ENCODE measurements at regions not wholly inside any gene's neighbourhood (a gene's known extent, or its start where the extent isn't known, plus 50 kb on each side); places are given as distances from the start of the nearest gene placed in this dataset.
"Not testable (repeated sequence)": the region's sequence is repeated elsewhere in the genome, so short reads cannot be mapped to it uniquely, and the experiment has no call there.

- no peak for DNase-seq
These were observed 623.2 kb downstream of the GATA3 start for GRCh38 chr10:8677642-8678041.

GRCh38 chr10:8684916-8685315, 630.4 kb downstream of the GATA3 start:
- not testable (repeated sequence) for DNase-seq

- DNase-seq = no peak
These were observed 634.4 kb downstream of the GATA3 start for GRCh38 chr10:8688881-8689280.

- no peak for DNase-seq
These were observed 637.1 kb downstream of the GATA3 start for GRCh38 chr10:8691498-8692017.

- DNase-seq = not testable (repeated sequence)
These were observed 639.1 kb downstream of the GATA3 start for GRCh38 chr10:8693635-8694034.

GRCh38 chr10:8696746-8697145, 642.3 kb downstream of the GATA3 start:
- DNase-seq = no peak

- no peak for DNase-seq
These were observed 646.2 kb downstream of the GATA3 start for GRCh38 chr10:8700689-8701088.

GRCh38 chr10:8702181-8702580, 647.7 kb downstream of the GATA3 start:
- DNase-seq = no peak

GRCh38 chr10:8705415-8705814, 650.9 kb downstream of the GATA3 start:
- no peak for DNase-seq

GRCh38 chr10:8712656-8713055, 658.2 kb downstream of the GATA3 start:
- DNase-seq = no peak

- DNase-seq = no peak
These were observed 665.5 kb downstream of the GATA3 start for GRCh38 chr10:8719971-8720370.

- no peak for DNase-seq
These were observed 667.2 kb downstream of the GATA3 start for GRCh38 chr10:8721650-8722049.

- no peak for DNase-seq
These were observed 668.3 kb downstream of the GATA3 start for GRCh38 chr10:8722835-8723234.

- no peak for DNase-seq
These were observed 670.9 kb downstream of the GATA3 start for GRCh38 chr10:8725343-8725742.

GRCh38 chr10:8726084-8726778, 671.7 kb downstream of the GATA3 start:
- no peak for DNase-seq

GRCh38 chr10:8726779-8727084, 672.2 kb downstream of the GATA3 start:
- DNase-seq = no peak

GRCh38 chr10:8731121-8732095, 676.9 kb downstream of the GATA3 start:
- DNase-seq = no peak

- no peak for DNase-seq
These were observed 684.5 kb downstream of the GATA3 start for GRCh38 chr10:8738987-8739386.

GRCh38 chr10:8752146-8752843, 697.8 kb downstream of the GATA3 start:
- peak in 1 of 51 donors; percentile 46 for DNase-seq

GRCh38 chr10:8758029-8758428, 703.5 kb downstream of the GATA3 start:
- no peak for DNase-seq

GRCh38 chr10:8766899-8767298, 712.4 kb downstream of the GATA3 start:
- no peak for DNase-seq

- no peak for DNase-seq
These were observed 713.1 kb downstream of the GATA3 start for GRCh38 chr10:8767591-8767990.
